Activated T-helper 1 cell treated with Interleukin-2 at 50 U/mL for 16 hours (primary cell): ENCODE measurements at regions not wholly inside any gene's neighbourhood (a gene's known extent, or its start where the extent isn't known, plus 50 kb on each side); places are given as distances from the start of the nearest gene placed in this dataset.

ENCODE experiments used
- DNase-seq: peaks from one replicate; pipeline ENCODE4 v3.0.0-alpha.2; 2020; ENCODE audit warnings: low read depth

DNA sequence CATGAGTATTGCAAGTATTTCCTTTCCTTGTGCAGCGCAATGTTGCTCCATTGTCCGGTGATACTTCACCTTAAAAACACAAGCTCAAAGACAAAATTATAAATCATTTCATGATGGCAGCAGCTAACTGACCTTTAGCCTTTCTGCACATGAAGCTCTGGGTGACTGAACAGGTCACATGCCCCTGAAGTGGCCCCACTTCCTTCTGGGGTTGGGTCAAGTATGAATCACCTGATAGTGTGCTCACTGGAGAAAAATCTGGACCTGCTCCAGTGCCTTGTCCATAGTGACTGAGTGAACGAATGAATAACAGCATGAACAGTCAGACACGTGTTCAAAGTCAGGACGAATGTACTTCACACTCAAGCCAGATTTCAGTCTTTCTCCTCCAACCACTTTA, 658.9 kb downstream of the NPHP4 start:
- DNase-seq = no peak

DNA sequence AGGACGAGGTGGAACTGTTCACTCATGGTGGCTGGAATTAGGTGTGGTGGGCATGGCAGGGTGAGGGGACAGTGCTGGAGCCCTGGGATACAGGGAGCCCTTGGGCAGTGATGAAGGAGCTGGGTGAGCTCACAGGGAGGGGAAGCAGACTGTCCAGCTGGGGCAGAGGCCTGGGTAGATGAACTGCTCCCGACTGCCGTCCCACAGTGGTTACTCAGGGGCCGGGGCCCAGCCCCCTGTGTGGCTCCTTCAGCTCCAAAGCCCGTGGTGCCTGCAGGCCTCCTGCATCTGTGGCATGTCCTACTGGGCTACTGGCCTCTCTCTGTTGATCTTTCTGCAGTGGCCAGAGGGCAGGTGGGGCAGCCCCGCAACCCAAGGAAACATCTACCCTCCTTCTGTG, 661.1 kb downstream of the NPHP4 start:
- DNase-seq = no peak

- DNase-seq = no peak
These were observed 663.0 kb downstream of the NPHP4 start for GRCh38 chr1:5329068-5329739.

DNA sequence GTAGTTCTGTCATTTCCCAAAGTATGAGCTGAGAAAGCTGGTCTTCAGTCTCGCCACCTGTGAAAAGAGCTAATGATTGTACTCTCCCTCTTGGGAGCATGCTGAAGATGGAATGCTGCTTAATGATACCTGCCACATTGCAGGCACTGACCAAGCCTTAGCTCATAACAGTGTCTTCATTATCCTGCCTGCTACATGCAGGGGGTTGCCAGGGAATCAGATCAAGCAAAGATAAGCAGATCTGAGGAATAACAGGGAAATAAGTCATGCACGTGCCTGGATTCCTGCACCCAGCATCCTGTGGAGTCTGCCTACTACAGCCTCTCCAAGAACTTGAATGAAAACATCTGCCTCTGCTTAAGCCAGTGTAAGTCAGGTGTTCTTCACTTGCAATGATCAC, 667.3 kb downstream of the NPHP4 start:
- DNase-seq = no peak

DNA sequence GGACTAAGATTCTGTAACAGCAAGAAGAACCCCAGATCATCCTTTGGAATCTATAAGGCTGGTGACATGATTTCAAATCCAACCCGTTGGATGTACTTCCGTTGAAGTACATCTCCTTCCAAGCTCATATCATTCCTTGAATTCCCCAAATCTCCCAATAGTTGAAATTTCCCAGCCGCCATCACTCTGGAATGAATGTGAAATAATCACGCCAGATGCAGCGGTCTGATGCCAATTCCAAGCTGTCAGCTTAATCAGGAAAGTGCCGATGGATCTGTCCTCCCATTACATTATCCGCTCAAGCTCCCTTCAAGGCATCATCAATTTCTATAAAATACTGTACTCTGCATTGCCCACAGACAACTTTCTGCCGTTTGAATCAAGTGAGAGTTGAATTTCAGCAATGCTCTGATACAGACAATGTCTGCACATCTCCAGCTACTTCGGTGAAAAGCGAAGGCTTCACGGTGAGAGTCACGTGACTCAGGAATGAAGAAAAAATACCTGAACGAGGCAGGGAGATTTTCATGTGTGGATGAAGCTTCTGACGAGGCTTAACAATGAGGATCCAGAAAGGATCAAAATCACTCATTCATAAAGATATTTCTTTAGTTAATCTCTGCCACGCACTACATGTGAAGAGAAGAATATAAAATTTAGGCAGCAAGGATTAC, 663.9 kb downstream of the AJAP1 start:
- DNase-seq = no peak

GRCh38 chr1:5317391-5317790, 663.0 kb downstream of the AJAP1 start:
- no peak for DNase-seq

DNA sequence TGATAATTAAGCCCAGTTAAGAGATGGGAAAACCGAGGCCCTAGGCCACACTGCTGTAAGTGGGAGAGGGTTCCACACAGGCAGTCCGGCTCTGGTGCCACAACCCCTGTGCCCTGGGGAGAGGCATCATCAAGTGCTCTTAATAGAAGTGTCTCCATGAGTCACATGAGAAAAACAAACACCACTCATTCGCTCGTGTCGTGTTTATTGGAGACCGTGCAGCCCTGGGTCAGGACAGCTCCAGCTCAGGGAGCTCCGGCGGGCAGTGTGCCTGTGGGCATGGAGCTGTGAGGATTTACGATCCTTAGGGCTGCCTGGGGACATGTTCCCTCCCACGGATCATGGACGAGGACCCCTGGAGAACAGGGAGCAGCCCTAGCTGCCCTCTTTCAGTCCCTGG, 658.5 kb downstream of the AJAP1 start:
- no peak for DNase-seq

GRCh38 chr1:5312293-5312674, 657.9 kb downstream of the AJAP1 start:
- DNase-seq = no peak

GRCh38 chr1:5311634-5312292, 657.4 kb downstream of the AJAP1 start:
- DNase-seq = no peak

GRCh38 chr1:5311147-5311546, 656.7 kb downstream of the AJAP1 start:
- no peak for DNase-seq

DNA sequence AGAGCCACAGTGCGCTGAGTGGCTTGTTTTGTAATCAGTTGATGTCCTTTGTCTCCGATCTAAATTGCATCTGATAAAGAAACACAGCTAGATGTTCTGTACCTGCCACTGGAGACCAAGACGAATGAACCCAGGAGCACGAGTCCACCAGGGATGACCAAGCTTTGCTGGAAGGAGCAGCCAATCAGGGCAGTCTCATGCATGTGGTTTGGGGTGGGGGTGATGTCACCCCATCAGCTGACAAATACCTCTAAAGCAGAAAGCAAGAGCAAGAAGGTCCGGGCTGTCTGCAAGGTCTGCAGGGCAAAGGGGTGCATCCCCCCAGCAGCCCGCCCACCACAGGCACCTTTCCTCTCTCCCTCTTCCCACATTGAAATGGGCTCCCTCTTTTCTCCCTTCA, 653.8 kb downstream of the AJAP1 start:
- DNase-seq = no peak

DNA sequence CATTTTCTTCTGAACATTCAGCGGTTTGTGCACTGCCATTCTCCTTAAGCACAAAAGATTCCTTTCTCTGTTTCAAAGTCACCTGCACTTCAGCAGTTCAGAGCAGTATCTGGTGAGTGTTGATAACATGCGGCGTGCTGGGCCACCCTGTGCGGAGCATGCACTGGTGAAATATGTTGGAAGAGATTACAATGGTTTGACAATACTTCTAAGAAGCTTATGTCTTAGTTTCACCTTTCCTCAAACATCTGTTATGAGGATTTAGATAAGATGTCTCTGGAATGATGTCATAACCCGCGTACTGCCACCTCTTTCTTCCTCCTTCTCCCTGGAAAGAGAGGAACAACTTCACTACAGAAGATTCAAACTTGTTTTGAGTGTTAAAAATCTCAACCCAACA, 650.3 kb downstream of the AJAP1 start:
- DNase-seq = no peak

DNA sequence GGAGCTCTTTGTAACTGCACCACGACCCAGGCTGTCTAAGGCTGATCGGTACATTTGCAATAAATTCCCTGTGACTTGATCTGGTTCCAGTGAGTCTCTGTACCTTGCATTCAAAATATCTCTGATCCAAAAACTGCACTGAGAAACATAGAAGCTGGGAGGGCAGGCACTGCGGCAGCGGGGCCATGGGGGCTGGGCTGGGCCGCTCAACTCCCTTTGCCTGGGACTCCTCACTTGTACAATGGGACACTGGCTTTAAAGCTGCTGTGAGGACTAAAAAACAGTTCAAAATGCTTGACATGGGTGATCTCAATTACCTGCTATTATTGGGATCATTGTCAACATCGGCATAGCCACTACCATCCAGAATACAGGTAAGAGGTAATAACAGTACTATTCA, 644.0 kb downstream of the AJAP1 start:
- DNase-seq = no peak

GRCh38 chr1:5297886-5298239, 643.5 kb downstream of the AJAP1 start:
- no peak for DNase-seq

GRCh38 chr1:5297180-5297885, 642.9 kb downstream of the AJAP1 start:
- no peak for DNase-seq

DNA sequence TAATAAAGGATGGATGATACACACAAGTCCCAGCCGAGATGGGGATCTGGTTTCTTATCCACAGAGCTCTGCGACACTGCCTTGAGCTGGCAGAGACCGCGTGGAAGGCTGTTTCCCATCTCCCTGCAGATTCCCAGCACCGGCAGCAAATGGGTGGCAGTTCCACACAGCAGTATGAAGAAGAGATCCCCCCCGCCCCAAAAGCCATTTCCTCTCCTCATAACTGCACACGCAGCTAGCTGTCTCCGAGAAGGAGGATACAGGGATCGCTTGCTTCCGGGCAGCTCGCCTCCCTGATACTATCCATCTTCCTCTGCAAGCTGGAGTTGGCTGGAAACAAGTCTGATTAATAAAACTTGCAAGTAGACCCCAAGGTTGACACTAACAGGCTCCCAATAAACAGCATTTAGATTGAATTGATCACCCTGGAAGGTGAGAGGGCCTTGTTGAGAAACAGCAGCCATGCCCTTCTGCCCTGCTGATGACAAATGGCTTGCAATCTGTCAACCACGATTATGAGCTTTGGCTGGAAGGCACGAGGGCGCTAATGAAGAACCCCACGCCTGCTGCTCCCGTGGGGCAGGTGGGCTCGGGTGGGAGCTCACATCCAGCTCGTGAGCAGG, 642.3 kb downstream of the AJAP1 start:
- DNase-seq = no peak

GRCh38 chr1:5296095-5296494, 641.7 kb downstream of the AJAP1 start:
- no peak for DNase-seq

- DNase-seq = no peak
These were observed 637.5 kb downstream of the AJAP1 start for GRCh38 chr1:5291889-5292288.

- DNase-seq = no peak
These were observed 633.1 kb downstream of the AJAP1 start for GRCh38 chr1:5287178-5288150.

DNA sequence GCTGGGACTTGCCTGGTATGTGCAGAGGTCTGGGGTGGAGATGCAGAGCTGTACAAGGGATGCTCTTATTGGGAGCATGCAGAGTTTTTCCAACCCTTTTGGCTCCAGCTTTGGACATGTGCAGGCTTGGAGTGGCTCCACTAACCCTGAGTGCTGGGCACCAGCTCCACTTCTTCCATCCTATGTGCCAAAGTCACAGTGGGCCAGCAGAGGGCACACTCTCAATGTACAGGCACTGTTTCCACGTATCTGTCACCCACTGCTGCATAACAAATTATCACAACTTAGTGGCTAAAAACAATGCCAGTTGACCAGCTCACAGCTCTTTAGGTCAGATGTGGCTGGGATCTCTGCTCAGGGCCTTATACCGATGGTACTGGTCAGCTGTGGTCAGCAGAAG, 631.8 kb downstream of the AJAP1 start:
- DNase-seq = peak; percentile 31

DNA sequence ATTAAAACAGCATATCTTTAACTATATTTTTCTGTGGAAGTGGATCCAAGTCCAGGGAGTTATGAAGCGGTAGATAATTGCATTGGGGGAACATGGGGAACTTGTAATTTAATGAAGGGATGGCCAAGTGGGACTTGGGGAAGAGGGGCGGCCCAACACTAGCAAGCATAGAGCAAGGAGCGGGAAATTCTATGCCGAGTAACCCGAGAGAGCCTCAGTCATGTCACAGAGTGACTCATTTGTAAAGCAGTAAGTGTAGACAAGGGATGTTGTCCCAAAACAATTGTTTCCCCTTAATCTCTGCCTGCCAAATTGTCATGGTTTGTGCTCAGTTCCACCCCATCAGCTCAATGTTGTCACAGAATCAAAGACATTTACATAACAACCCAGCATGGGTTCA, 620.1 kb downstream of the AJAP1 start:
- DNase-seq = no peak
